DOHH2 (cell line): ENCODE measurements at regions not wholly inside any gene's neighbourhood (a gene's known extent, or its start where the extent isn't known, plus 50 kb on each side); places are given as distances from the start of the nearest gene placed in this dataset.

ENCODE experiments used
- H3F3A ChIP-seq: fragments of 200-600 bp; sonication (generic), shearing (Covaris generic); 2 replicates; pipeline ENCODE4 v1.6.0; 2016; ENCODE audit warnings: antibody characterized with exemption, mild to moderate bottlenecking; ENCODE audit not compliant: control insufficient read depth, insufficient read depth
- H3K27ac ChIP-seq: fragments of 200-600 bp; sonication (generic); 2 replicates; pipeline ENCODE4 v1.5.1; 2014; ENCODE audit warnings: low read depth, mild to moderate bottlenecking, low read length, moderate library complexity
- H3K27me3 ChIP-seq: fragments of 200-600 bp; sonication (generic); 2 replicates; pipeline ENCODE4 v1.6.1; 2014; ENCODE audit warnings: mild to moderate bottlenecking, low read length, mixed read lengths; ENCODE audit not compliant: control insufficient read depth
- H3K36me3 ChIP-seq: fragments of 200-600 bp; sonication (generic); 2 replicates; pipeline ENCODE4 v1.6.1; 2014; ENCODE audit warnings: mild to moderate bottlenecking, low read length, moderate library complexity, mixed read lengths; ENCODE audit not compliant: control insufficient read depth
- H3K4me1 ChIP-seq: fragments of 200-600 bp; sonication (generic); 2 replicates; pipeline ENCODE4 v1.6.1; 2014; ENCODE audit warnings: mild to moderate bottlenecking, low read length, mixed read lengths; ENCODE audit not compliant: control insufficient read depth
- H3K4me2 ChIP-seq: fragments of 200-600 bp; sonication (generic); 2 replicates; pipeline ENCODE4 v1.6.0; 2014; ENCODE audit warnings: mild to moderate bottlenecking, low read length, moderate library complexity
- H3K4me3 ChIP-seq: fragments of 200-600 bp; sonication (generic); 2 replicates; pipeline ENCODE4 v1.5.1; 2014; ENCODE audit warnings: mild to moderate bottlenecking, low read length, mixed read lengths
- H3K79me2 ChIP-seq: fragments of 200-600 bp; sonication (generic); 2 replicates; pipeline ENCODE4 v1.6.1; 2014; ENCODE audit warnings: mild to moderate bottlenecking, low read length, mixed read lengths; ENCODE audit not compliant: control insufficient read depth
- H3K9me2 ChIP-seq: fragments of 200-600 bp; sonication (generic); replicated peaks from 2 replicates; pipeline ENCODE4 v1.6.1; 2014; ENCODE audit warnings: mild to moderate bottlenecking, low read length, mixed read lengths; ENCODE audit not compliant: control insufficient read depth
- H3K9me3 ChIP-seq: fragments of 200-600 bp; sonication (generic); 2 replicates; pipeline ENCODE4 v1.6.1; 2014; ENCODE audit warnings: antibody characterized with exemption, low read length, mixed read lengths; ENCODE audit not compliant: control insufficient read depth, insufficient read depth
- H4K20me1 ChIP-seq: fragments of 200-600 bp; sonication (generic); 2 replicates; pipeline ENCODE4 v1.6.0; 2014; ENCODE audit warnings: low read depth, mild to moderate bottlenecking, antibody characterized with exemption, low read length, moderate library complexity; ENCODE audit not compliant: control insufficient read depth, insufficient read depth
- EZH2phosphoT487 ChIP-seq: fragments of 200-600 bp; sonication (generic); IDR thresholded peaks from 2 replicates; pipeline ENCODE4 v1.6.1; 2017; ENCODE audit warnings: borderline replicate concordance, mild to moderate bottlenecking, antibody characterized with exemption, low read length, moderate library complexity, mixed read lengths
- TF ChIP-seq, protein P1 (sequence below): fragments of 200-600 bp; sonication (generic); IDR thresholded peaks from one replicate; pipeline ENCODE4 v1.5.1; 2014; ENCODE audit warnings: antibody characterized with exemption, mild to moderate bottlenecking, low read depth, low read length; ENCODE audit not compliant: poor library complexity, severe bottlenecking

DNA sequence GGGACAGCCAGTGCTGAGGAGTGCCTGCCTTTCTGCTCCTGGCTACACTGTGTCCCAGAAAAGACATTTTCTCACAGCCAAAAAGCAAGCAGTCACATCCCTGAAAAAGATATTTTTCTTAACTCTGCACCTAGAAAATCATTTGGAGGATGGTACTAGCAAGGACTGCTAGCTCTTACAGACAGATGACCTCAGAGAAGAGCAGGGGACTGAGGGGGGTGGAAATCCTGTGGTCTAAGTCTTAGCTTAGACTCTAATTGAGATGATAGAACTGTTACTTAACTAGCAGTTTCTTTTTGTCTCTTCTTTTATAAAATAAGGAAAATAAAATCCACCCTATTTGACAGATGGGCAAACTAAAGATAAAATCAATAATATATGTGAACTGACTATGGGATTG is 152.8 kb downstream of the TMEM200A start:
- TF ChIP-seq, protein P1, sequence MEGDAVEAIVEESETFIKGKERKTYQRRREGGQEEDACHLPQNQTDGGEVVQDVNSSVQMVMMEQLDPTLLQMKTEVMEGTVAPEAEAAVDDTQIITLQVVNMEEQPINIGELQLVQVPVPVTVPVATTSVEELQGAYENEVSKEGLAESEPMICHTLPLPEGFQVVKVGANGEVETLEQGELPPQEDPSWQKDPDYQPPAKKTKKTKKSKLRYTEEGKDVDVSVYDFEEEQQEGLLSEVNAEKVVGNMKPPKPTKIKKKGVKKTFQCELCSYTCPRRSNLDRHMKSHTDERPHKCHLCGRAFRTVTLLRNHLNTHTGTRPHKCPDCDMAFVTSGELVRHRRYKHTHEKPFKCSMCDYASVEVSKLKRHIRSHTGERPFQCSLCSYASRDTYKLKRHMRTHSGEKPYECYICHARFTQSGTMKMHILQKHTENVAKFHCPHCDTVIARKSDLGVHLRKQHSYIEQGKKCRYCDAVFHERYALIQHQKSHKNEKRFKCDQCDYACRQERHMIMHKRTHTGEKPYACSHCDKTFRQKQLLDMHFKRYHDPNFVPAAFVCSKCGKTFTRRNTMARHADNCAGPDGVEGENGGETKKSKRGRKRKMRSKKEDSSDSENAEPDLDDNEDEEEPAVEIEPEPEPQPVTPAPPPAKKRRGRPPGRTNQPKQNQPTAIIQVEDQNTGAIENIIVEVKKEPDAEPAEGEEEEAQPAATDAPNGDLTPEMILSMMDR, result no peak
- no peak for TF ChIP-seq EZH2phosphoT487
- no peak overlapping the region for H3K4me2 ChIP-seq
- H3K4me1 ChIP-seq, result peaks cover 37% of the 10 kb centered on the region
- H3K9me2 ChIP-seq, result no peaks in the 10 kb centered on the region
- H3K27me3 ChIP-seq, result no peaks in the 10 kb centered on the region
- H3K36me3 ChIP-seq, result no peaks in the 10 kb centered on the region
- H3K79me2 ChIP-seq, result no peaks in the 10 kb centered on the region
- no peak overlapping the region for H3K27ac ChIP-seq
- no peaks in the 10 kb centered on the region for H3K9me3 ChIP-seq
- peaks cover 8% of the 10 kb centered on the region for H3F3A ChIP-seq
- H3K4me3 ChIP-seq, result no peak overlapping the region
- H4K20me1 ChIP-seq, result no peaks in the 10 kb centered on the region

DNA sequence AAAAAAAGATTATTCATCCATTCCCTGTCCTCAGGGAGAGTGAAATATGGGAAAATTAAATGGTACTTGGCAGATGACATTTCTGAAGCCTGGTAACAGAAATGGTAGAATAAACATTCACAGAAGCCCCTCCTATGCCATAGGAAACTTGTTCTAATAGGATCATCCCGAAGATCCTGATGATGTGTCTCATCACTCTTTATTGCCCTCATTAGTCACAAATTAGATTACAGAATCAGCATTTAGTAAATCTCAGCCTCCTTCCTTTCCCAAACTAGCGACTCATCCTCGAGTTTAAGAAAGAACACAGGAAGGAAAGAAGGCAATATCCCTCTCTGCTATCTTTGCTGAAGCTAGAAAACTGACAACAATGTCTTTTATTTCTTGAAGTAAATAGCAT is 154.4 kb downstream of the TMEM200A start:
- Histone ChIP-seq H3K36me3 (no peaks in the 10 kb centered on the region), H3K27me3 (no peaks in the 10 kb centered on the region), H3K79me2 (no peaks in the 10 kb centered on the region), H3K4me3 (no peak overlapping the region), H3K4me1 (peaks cover 32% of the 10 kb centered on the region), H4K20me1 (no peaks in the 10 kb centered on the region), H3F3A (no peaks in the 10 kb centered on the region), H3K4me2 (no peak overlapping the region), H3K9me3 (no peaks in the 10 kb centered on the region), H3K9me2 (no peaks in the 10 kb centered on the region), H3K27ac (no peak overlapping the region)
- TF ChIP-seq EZH2phosphoT487, result no peak
- TF ChIP-seq, protein P1, result no peak

DNA sequence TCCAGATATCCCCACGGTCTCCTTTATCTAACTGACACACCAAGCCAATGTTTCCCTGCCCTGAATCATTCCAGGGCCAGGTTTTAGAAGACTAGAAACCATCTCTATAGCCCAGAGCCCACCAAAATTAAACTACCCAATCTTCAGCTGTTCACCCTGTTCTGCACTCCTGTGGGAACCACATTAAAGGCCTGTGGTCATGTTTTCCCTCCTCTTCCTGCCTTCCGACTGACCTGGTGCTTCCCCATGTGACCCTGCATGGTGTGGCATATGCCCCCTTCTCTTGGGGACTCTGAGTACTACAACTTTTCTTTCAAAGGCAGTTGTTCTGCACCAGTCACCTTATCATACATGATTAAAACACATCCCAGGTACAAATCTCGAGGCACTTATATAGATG is 155.0 kb downstream of the TMEM200A start:
- Histone ChIP-seq H3K4me1 (peaks cover 38% of the 10 kb centered on the region), H3F3A (no peaks in the 10 kb centered on the region), H4K20me1 (no peaks in the 10 kb centered on the region), H3K27me3 (no peaks in the 10 kb centered on the region), H3K27ac (no peak overlapping the region), H3K9me2 (no peaks in the 10 kb centered on the region), H3K36me3 (no peaks in the 10 kb centered on the region), H3K4me3 (no peak overlapping the region), H3K79me2 (no peaks in the 10 kb centered on the region), H3K4me2 (no peak overlapping the region), H3K9me3 (no peaks in the 10 kb centered on the region)
- no peak for TF ChIP-seq EZH2phosphoT487
- TF ChIP-seq, protein P1, result no peak
